T-helper 2 cell treated with Interferon-gamma antibody and Interleukin-4, amounts not matched to agents 5 μg/mL and 100 μg/mL, for 36 hours (primary cell): ENCODE measurements at regions not wholly inside any gene's neighbourhood (a gene's known extent, or its start where the extent isn't known, plus 50 kb on each side); places are given as distances from the start of the nearest gene placed in this dataset.

Experiments
- DNase-seq: peaks from one replicate; pipeline ENCODE4 v3.0.0; 2021; ENCODE audit warnings: low spot score
- H3K27ac Mint-ChIP-seq: one replicate; pipeline ENCODE4 v1.8.0; 2021; ENCODE audit warnings: mild to moderate bottlenecking, mixed read lengths
- H3K27me3 Mint-ChIP-seq: one replicate; pipeline ENCODE4 v1.8.0; 2021; ENCODE audit warnings: low read depth, mixed read lengths
- H3K36me3 Mint-ChIP-seq: one replicate; pipeline ENCODE4 v1.8.0; 2021; ENCODE audit warnings: low read depth, mixed read lengths
- H3K4me1 Mint-ChIP-seq: one replicate; pipeline ENCODE4 v1.8.0; 2021; ENCODE audit warnings: low read depth, mixed read lengths
- H3K4me3 Mint-ChIP-seq: one replicate; pipeline ENCODE4 v1.8.0; 2022; ENCODE audit warnings: mild to moderate bottlenecking, moderate library complexity, mixed read lengths
- H3K9me3 Mint-ChIP-seq: one replicate; pipeline ENCODE4 v1.8.0; 2021; ENCODE audit warnings: mixed read lengths

DNA sequence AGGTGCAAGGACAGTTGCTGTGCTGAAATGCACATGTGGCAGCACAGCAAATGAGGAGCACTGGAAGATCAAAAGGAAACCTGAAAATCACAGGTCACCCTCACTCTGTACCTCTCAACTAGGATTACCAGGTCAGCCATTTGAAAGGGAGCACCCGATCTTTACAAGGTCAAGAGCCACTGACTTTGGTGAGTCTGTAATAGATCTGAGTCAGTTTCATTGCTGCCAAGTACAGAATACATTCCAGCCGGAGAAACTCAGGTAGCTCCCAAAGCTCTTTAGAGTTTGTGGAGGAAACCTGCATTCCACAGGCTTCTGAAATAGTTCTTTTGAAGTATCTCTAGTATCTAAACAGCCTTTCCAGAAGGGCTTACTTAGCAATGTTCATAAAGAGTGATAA is 217.5 kb downstream of the SNX13 start:
- no peak overlapping the region for H3K4me3 Mint-ChIP-seq
- no peak for DNase-seq
- no peaks in the 10 kb centered on the region for H3K9me3 Mint-ChIP-seq
- H3K36me3 Mint-ChIP-seq, result no peaks in the 10 kb centered on the region
- peaks cover 2% of the 10 kb centered on the region for H3K27me3 Mint-ChIP-seq
- no peak overlapping the region for H3K27ac Mint-ChIP-seq
- H3K4me1 Mint-ChIP-seq, result no peaks in the 10 kb centered on the region

GRCh38 chr7:17725821-17726220 is 214.5 kb downstream of the SNX13 start:
- Mint-ChIP-seq H3K4me1 (no peaks in the 10 kb centered on the region), H3K4me3 (no peak overlapping the region), H3K36me3 (no peaks in the 10 kb centered on the region), H3K27ac (no peak overlapping the region), H3K27me3 (peaks cover 2% of the 10 kb centered on the region), H3K9me3 (no peaks in the 10 kb centered on the region)
- no peak for DNase-seq

DNA sequence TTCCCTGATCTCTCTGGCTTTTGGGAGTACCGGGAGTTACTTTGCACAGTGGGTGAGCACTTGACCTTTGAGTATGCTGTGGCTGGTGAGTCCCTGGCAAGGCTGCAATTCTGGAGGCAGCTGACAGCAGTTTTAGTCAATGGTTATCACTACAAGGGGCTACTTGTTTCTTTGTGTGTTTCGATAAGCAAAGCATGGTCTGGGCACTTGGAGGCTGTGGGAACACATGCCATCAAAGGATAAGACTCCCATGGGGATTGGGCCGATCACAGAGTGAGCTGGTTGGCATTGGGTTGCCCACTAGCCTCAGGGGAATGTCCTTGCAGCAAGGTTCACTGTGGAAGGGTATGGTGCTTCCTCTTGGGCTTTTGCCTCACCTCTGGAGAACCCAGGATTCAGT is 208.2 kb downstream of the SNX13 start:
- DNase-seq, result no peak
- H3K9me3 Mint-ChIP-seq, result peaks cover 4% of the 10 kb centered on the region
- no peaks in the 10 kb centered on the region for H3K27me3 Mint-ChIP-seq

More for the DNA sequence above, 208.2 kb downstream of the SNX13 start:
- Mint-ChIP-seq H3K27ac (no peak overlapping the region), H3K4me3 (no peak overlapping the region), H3K4me1 (no peaks in the 10 kb centered on the region), H3K36me3 (no peaks in the 10 kb centered on the region)
